ENCODE measurements at regions not wholly inside any gene's neighbourhood (a gene's known extent, or its start where the extent isn't known, plus 50 kb on each side); places are given as distances from the start of the nearest gene placed in this dataset.

DNA sequence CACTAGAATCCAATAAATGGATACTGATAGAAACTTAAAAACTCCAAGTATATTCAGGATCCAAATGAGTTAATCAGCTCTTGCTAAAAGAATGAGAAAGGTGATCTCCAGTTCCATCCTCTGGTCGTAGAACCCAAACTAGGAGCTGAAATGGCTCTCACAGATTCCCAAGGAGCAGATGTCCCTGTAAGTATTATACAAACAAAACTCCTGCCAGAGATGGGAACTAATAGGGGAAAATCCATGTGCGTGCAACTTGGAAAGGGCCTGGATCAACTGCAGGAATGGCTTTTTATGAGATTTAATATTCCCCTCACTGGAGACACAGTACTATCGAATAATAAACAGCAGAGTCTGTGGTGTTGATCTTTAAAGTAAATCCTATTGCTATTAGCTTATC is 309.2 kb upstream of the TBX3 start:
- DNase-seq (ENCODE audit: low spot score): no peak
- TF ChIP-seq, protein P1, sequence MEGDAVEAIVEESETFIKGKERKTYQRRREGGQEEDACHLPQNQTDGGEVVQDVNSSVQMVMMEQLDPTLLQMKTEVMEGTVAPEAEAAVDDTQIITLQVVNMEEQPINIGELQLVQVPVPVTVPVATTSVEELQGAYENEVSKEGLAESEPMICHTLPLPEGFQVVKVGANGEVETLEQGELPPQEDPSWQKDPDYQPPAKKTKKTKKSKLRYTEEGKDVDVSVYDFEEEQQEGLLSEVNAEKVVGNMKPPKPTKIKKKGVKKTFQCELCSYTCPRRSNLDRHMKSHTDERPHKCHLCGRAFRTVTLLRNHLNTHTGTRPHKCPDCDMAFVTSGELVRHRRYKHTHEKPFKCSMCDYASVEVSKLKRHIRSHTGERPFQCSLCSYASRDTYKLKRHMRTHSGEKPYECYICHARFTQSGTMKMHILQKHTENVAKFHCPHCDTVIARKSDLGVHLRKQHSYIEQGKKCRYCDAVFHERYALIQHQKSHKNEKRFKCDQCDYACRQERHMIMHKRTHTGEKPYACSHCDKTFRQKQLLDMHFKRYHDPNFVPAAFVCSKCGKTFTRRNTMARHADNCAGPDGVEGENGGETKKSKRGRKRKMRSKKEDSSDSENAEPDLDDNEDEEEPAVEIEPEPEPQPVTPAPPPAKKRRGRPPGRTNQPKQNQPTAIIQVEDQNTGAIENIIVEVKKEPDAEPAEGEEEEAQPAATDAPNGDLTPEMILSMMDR (IDR thresholded peaks at IDR 0.05; ENCODE audit: extremely low read depth, insufficient read depth, missing control alignments): no peak
- in situ Hi-C loops (cut with MboI; ENCODE audit: low pct_unique_long_range_greater_than_20kb, low sequenced_read_pairs, unreplicated experiment): no loop called here

DNA sequence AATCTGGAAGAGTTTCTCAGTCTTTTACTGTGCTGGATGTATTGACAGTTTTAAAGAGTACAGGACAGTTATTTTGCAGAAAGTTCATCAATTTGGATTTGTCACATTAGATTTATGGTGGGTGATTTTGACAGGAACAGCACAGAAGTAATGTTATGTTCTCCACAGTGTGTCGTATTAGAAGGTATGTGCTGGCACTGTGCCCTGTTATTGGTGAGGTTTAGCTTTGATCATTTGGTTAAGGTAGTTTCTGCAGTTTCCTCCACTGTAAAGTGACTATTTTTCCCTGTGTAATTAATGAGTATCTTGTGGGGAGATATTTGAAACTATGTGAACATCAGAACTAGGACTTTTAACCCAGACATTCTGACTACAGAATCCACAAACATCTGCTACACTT is 308.5 kb upstream of the TBX3 start:
- TF ChIP-seq, protein P1 (IDR thresholded peaks at IDR 0.05; ENCODE audit: extremely low read depth, insufficient read depth, missing control alignments): no peak
- in situ Hi-C loops (cut with MboI; ENCODE audit: low pct_unique_long_range_greater_than_20kb, low sequenced_read_pairs, unreplicated experiment): no loop called here
- no peak for DNase-seq (ENCODE audit: low spot score)

DNA sequence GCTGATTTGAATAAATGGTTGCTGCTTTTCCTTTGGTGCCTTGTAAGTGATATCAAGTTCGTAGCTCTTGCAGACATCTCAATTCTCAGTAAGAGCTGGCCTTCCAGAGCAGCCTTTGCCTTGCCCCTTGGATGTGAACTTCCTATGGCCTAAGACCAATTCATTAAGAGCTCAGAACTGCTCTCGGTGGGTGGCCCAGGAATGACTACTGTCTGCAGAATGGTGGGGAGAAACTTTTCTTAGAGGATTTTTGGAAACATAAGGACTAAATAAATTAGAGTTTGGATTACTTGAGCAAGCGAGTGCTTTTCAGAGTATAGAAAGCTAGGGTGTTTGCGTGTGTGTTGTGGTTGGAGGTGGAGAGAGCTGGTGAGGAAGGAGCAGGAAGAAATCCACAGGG is 306.4 kb upstream of the TBX3 start:
- in situ Hi-C loops (cut with MboI; ENCODE audit: low pct_unique_long_range_greater_than_20kb, low sequenced_read_pairs, unreplicated experiment): no loop called here
- TF ChIP-seq, protein P1 (IDR thresholded peaks at IDR 0.05; ENCODE audit: extremely low read depth, insufficient read depth, missing control alignments): no peak
- no peak for DNase-seq (ENCODE audit: low spot score)

DNA sequence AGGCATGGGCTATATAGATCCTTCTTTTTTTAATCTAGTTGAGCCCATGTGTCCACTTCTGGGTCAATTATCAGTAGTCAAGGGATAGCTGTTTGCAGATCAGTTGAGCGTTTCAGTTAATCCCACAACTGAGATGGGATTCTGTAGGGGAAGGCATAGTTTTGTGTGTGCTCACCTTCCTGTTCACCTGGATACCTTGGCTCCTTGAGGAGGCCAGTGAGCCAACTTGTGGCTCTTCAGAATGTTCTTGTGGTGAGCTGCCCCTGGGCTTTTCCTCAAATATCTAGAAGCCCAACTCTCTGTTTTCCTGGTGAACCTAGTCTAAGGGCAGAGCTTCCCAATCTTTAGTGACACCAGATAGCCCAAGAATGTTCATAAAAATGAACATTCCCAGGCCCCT is 302.9 kb upstream of the TBX3 start:
- DNase-seq (ENCODE audit: low spot score): no peak
- TF ChIP-seq, protein P1 (IDR thresholded peaks at IDR 0.05; ENCODE audit: extremely low read depth, insufficient read depth, missing control alignments): no peak
- in situ Hi-C loops (cut with MboI; ENCODE audit: low pct_unique_long_range_greater_than_20kb, low sequenced_read_pairs, unreplicated experiment): no loop called here

DNA sequence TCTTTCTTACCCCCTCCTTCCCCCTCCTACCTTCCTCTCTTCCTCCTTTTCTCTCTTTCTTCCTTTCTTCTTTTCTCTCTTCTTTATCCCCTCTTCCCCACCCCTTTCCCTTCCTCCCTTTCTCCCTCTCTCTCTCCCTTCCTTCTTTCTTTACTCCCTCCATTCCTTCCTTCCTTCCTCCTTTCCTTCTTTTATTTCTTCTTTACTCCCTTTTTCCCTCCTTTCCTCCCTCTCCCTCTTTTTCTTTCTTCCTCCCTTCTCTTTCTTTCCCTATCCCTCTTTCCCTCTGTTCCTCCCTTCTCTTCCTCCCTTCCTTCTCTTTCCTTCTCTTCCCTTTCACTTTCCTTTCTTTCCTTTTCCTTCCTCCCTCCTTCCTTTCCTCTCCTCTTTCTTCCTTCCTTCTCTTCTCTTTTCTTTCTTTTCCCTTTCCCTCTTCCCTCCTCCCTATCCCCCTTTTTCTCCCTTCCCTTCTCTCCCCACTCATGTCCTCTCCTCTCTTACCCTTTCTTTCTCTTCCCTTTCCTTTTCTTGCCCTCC is 302.3 kb upstream of the TBX3 start:
- TF ChIP-seq, protein P1 (IDR thresholded peaks at IDR 0.05; ENCODE audit: extremely low read depth, insufficient read depth, missing control alignments): no peak
- no peak for DNase-seq (ENCODE audit: low spot score)
- in situ Hi-C loops (cut with MboI; ENCODE audit: low pct_unique_long_range_greater_than_20kb, low sequenced_read_pairs, unreplicated experiment): no loop called here

DNA sequence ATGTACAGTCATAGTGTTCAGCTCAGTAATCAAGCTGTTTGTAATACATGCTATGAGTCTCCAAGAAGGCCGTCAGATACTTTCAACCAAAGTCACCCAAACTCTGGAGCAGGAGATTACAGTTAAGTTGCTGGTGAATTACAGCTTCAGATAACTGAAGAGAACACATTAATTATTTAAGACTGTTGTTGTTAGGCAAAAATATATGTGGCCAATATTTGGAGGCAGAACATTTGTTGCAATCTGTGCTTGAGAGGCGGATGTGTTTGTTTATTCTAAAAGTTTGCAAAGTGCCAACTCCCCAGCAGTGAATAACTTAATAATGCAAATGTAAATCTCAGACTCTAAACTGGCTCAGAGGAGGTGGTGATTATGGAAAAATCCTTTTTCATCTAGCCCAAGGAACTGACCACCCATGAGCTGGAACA is 300.7 kb upstream of the TBX3 start:
- TF ChIP-seq, protein P1 (IDR thresholded peaks at IDR 0.05; ENCODE audit: extremely low read depth, insufficient read depth, missing control alignments): no peak
- in situ Hi-C loops (cut with MboI; ENCODE audit: low pct_unique_long_range_greater_than_20kb, low sequenced_read_pairs, unreplicated experiment): no loop called here
- DNase-seq (ENCODE audit: low spot score): no peak

DNA sequence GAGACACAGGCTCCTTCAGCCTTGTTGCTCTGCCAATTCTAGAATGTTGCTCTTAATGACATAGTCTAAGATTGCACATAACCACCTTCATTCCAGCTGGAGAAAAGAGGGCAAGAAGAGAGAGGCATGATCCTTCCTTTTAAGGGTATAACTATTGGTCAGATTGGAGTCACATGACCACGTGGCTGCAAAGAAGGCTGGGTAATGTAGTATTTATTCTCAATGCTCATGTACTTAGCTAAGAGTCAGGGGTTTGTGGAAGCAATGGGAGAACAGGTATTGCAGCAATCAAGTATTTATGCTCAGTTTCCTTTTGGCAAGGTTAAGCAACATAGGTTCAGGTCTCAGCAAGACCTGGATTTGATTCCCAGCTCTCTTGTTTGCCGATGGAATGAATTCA is 298.8 kb upstream of the TBX3 start:
- in situ Hi-C loops (cut with MboI; ENCODE audit: low pct_unique_long_range_greater_than_20kb, low sequenced_read_pairs, unreplicated experiment): no loop called here
- TF ChIP-seq, protein P1 (IDR thresholded peaks at IDR 0.05; ENCODE audit: extremely low read depth, insufficient read depth, missing control alignments): no peak
- DNase-seq (ENCODE audit: low spot score): no peak

Measured in GM13977 (cell line).